ENCODE measurements at regions not wholly inside any gene's neighbourhood (a gene's known extent, or its start where the extent isn't known, plus 50 kb on each side); places are given as distances from the start of the nearest gene placed in this dataset.
"Not testable (repeated sequence)": the region's sequence is repeated elsewhere in the genome, so short reads cannot be mapped to it uniquely, and the experiment has no call there.

DNA sequence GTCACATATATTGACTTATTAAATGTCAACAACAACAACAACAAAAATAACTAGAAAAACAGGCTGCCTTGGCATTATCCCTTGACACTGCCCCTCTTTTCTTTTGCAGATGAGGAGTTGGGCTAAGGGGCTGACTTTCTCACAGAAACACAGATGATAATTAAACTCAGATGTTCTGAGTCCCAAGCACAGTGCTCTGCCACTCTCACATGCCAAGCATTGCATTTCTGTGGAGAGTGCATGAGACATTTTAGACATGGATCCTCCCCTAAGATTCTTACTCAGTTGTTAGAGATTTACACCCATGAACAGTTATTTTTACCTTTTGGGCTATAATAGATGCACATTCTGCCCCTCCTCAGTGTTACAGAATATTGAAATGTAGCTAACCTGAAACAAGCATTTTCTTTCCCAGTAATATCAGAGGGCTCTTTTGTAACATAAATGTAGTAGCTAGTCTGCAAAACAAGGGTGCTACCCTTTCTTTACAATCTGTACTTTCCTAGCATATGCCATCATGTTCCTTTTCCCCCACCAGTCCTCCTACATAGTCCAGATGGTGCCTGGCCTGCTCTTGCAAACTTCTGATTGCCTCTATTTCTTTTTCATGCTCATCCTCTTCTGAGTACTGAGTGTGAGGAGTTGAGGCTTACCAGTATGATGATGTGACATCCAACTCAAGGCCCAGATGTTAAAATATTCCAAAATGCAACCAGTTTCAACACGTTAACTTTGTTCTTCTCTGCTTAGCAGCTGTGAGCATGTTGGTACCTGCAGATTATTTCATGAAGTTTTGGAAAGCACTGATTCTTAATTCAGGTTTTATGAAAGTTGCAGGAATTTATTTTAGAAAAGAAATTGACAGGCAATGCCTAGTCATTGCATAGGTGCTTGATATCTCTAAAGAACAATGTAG lies 125.0 kb upstream of the ATP2B1 start:
- DNase-seq: no peak

DNA sequence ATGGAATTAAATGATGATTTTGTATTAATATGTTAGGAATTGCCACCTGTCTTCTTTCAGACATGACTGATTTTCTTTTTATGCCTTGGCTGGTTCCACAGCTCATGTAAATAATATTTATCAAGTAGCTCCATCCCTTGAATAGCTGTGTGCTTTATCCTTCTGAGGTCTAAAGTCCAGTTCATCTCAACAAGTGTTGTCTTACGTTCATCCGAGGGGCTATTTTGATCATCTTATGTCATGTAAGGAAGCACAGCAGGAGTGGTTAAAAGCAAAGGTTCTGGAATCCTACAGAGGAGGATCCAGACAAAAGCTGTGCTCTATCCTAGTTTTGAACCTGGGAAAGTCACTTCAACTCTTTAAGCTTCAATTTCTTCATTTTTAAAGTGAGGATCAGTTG lies 123.7 kb upstream of the ATP2B1 start:
- DNase-seq: no peak

DNA sequence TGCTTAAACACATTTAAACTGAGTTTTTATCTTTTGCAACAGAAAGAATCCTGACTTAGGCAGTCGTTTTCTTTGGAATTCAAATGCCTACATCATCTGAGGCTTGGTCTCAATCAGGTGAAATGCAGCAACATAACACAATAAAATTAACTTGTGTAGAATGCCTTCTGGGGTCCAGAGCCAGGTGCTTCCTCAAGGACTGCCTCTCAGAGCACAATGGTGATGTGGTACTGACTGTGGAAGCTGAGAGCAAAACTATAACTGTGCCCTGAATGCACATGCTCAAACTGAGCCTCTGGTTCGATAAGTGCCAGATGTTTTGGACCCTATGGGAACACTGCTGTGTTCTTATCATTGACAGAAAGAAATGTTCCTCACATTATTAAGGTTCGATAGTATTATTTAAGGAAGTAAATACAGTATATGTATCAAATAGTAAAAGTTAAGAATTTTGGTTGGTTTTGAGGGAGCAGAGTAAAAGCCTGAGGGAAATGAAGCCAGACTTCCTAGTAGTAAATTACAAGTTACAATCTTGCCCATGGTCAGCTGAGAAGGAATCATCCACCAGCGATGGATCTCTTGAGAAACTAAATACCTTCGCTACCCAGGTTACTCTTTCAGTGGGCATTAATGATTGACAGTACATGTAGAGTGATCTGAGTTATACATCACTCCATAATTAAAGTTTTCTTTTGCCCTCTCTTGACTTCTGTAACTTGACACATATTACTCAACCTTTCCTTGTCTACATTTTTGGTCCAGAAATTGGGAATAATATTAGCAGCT lies 122.9 kb upstream of the ATP2B1 start:
- no peak for DNase-seq

DNA sequence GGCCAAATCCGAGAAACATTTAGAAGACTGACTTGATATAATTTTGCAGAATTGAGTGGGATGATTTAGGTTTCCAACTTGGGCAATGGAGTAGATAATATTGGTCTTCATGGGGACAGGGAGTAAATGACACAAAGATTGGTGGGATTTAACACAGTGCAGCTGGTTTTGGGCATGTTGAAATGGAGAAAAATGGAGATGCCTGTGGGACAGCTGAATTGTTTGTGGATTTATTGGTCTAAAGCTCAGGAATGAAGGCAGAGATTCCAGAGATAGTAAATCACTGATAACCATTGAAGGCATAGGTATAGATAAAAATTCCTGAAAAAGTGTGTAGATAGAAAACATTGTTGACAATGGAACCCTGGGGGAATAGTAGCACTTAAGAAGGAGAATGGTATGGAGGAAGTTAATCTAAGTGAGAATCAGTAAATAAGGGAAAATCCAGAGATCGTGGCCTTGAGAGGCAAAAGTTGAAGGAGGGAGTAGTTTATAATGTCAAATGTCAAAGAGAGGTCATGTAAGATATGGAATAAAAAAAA lies 120.9 kb upstream of the ATP2B1 start:
- no peak for DNase-seq

DNA sequence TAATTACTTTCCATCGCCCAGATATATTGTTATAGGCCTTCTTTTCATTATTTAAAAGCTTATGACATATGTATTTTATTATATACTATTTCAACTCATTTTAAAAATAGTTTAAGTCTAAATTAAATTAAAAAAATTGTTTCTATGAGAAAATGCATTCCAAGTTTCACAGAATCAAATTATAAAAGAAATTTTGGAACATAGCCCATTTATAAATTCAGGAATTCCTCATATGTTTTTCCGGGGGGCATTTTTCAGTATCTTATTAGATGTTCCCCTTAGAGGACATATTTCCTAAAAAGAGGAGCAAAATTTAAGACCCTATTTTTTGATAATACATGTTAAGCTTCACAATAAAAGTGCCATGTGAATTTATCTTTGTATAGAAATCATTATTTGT lies 119.9 kb upstream of the ATP2B1 start:
- no peak for DNase-seq

DNA sequence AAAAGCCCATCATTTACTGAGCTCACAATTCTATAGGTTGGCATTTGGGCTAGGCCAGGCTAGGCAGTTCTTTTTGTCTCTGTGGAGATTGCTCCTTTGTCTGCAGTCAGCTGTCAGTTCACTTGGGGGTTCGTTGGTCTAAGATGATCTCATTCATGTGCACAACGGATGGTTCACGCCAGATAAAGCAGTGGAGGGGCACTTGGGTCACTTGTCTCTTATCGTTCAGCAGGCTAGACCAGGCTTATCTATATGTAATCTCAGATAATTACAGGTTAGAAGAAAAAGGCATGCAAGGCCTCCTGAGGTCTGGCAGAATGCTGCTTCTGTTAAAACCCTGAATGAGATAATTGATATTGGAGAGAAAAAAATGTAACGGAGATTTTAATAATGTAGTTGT lies 119.0 kb upstream of the ATP2B1 start:
- no peak for DNase-seq

DNA sequence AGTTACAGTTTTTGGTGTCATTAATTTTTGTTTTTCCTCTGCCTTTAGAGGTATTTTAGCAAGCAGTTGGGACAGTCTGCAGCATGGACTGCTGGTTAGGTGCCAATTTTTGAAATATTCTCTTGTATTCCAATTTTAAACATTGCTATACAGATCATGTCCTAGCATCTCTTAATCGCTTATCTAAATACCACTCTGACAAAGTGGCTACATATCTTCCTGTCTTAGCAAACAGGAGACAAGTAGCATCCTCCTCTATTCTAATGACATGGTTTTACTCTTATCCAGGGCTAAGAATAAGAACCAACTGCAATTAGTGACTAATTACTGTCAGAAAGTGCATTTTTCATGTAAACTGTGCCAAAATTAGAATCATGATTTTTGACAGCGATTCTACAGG lies 117.8 kb upstream of the ATP2B1 start:
- no peak for DNase-seq

DNA sequence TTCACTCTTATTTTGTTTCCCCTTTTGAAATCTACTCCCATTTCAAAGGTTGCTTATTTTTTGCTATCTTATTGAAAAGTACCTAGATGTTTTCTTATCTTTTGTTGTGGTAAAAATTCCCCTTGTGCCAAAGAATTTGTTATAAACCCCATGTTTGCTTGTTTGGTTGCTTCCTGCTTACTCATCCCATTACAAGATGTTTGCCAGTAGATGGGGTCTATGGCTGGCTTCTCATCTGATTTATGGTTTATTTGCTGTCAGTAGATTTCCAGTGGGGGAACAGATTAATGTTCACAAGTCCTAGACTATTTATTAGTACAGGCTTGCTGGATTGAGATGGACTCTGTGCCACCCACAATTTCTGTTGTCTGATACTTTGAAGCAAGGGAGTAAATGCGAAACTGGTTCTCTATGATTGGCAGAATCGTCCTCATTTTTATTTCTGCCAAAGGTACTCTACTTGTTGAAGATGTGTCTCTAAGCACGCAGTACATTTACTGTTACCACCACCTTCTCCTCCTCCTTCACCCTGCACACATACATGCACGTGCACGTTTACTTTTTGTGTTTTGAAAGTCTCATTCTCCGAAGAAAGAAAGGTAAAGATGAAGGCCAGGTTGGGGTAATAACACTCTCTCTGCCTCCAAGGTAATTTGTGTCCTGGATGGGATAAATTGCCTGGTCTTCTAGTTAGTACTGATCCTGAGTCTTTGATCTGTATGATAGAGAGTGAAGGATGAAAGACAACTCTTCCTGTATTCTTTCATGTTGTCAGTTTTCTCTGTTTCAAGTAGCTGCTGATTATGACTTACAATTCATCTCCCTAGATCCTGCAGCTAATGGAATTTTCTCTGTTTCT lies 117.2 kb upstream of the ATP2B1 start:
- DNase-seq: peak; percentile 27

DNA sequence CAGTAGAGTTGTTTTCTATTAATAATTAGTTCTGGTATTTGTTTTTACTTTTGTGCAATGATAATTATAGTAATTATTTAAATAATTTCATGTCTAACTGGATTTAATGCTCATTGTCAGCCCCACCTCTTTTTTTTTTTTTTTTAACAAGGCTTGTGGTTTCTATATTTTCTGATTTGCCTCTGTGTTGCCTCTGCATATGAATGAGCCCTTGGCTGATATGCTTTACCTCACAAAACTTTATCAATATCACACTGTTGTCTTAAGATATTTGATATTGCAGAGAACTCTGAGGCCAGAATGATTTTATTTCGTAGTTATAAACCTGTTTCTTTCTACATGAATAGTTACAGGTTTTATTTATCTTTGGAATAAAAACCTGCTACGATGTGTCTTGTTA lies 116.2 kb upstream of the ATP2B1 start:
- no peak for DNase-seq

DNA sequence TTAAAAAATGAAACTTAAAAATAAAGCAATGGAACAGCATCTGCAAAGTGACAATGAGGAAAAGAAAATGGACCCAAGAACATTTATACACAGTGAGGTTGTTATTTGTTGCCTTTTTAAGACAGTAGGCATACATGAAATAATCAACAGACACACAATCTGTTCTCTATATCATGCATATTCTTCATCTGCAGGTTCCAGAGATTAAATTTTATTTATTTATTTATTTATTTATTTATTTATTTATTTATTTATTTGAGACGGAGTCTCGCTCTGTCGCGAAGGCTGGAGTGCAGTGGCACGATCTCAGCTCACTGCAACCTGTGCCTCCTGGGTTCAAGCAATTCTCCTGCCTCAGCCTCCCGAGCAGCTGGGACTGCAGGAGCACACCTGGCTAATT lies 114.4 kb upstream of the ATP2B1 start:
- not testable (repeated sequence) for DNase-seq

DNA sequence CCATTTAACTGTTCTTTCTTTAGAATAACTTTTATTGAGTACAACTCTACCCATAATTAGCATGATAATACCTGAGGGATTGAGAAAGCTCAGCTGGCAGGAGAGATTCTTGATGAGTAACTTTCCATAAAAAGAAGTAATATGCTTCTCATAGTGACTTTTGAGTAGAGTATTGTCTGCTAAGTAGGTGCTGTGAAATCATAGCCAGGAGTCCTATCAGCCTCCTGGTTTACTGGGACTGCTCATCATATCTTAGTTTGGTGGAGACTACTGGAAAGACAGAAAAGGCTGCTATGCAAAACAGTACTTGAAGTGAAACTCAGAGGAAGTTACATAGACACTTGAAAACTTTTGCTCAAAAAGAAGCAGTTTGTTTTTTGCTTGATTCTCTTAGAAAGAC lies 113.3 kb upstream of the ATP2B1 start:
- no peak for DNase-seq

DNA sequence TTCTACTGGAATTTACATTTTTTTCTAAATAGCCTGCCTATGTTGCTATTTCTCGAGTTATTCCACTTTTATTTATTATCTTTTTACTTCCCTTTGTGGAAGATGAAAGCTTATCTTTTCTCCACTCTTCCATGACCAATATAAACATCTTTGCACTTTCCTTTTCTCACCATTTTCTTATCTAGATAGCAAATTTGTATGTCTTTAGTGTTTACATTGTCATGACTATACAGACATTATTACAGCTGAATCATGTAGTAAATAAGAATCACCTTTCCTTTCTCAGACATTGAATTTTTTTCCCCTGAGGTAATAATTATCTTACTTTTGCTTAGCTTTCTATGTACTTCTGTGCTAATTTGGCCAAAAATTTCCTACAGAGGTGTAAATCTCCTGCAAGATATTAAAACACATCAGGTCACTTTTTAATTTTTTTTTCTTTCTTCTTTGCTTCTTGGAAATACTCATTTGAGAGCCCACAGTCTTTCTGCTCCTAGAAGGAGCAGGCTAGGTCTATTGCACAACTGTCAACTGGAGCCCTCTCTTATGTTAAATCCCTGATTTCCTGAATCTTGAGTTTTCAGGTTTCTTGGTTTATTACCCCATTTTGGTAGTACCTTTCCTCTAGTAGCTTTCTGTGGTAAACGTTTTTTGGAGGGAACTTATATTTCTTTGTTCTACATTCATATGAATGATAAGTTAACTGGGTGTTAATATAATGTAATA lies 109.0 kb upstream of the ATP2B1 start:
- DNase-seq: no peak

DNA sequence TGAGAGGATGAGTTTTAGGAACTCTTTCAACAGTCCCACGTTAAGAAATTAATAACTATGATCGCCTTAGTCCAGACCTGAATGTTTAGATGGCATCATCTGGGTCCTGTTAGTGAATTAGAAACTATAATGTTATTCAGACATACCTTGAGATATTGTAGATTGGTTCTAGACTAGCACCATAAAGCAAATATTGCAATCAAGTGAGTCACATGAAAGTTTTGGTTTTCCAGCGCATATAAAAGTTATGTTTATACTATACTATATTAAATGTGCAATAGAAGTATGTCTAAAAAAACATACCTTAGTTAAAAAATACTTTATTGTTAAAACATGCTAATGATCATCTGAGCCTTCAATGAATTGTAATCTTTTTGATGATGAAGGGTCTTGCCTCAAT lies 106.6 kb upstream of the ATP2B1 start:
- DNase-seq: no peak

DNA sequence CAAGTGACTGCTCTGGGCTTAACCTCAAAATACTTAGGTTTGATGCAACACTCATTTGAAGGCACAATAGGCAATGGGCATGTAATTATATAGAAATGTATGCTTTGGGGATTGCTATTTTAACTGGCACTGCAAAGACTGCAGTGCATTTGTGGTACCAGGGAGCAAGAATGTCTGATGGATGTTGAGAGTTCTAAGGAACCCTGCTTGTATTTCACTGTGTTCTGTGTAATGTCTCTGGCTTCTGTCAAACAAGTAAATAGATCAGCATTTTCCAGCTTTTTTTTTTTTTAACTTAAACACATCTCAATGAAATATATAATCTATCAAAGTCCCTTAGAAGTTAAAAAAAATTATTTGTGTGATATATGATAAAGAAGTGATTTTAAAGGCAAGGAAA lies 94.8 kb upstream of the ATP2B1 start:
- no peak for DNase-seq

DNA sequence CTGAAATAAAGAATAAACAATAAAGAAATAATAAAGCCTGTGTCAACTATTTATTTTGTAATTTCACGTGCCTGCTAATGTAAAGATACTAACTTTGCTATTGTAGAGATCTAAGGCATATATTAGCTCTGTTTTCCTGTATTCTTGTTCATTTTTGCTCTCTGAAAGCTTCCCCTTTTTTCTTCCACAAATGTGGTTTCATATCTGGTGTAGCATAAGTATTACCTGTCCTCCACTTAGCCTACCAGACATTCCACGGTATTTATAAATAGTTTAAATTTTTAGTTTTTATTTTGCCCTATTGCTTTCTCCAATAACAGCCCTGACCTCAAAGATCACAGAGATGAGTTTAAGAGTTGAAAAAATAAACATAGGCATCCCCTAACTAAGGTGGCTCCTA lies 92.6 kb upstream of the ATP2B1 start:
- DNase-seq: no peak

DNA sequence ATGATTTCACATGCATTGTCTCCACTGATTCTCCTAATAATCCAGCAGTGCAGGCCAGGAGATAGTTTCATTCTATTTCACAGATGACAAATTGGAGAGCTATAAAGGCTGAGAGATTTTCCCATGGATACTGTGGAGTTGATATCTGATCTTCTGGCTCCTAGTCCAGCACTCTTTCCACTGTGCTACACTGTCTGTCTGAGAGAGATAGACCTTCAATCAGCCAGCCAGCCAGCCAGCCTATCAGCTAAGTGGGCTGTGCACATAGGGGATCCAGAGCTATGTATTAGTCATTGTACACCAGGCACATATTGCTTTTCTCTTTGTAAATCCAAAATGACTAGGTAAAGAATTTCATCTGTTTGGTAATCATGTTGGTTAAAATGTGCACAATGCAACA lies 91.8 kb upstream of the ATP2B1 start:
- DNase-seq: no peak

DNA sequence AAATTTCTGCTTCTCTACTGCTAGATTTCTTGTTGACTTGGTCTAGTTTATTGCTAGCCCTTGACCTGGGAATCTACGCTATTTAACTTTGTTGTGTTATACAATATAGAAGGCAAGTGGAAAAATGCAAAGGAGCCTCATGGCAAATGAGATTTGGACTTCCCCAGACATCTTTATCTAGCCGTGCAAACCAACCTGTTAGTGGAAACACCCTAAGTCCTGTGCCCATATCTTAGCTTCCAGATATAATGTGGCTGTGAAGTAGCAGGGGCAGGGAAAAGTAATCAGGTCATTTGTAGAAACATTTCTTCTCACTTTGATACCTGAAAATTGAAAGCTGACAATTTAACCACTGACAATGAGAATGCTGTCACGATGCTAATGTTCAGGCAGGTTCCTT lies 90.7 kb upstream of the ATP2B1 start:
- no peak for DNase-seq

DNA sequence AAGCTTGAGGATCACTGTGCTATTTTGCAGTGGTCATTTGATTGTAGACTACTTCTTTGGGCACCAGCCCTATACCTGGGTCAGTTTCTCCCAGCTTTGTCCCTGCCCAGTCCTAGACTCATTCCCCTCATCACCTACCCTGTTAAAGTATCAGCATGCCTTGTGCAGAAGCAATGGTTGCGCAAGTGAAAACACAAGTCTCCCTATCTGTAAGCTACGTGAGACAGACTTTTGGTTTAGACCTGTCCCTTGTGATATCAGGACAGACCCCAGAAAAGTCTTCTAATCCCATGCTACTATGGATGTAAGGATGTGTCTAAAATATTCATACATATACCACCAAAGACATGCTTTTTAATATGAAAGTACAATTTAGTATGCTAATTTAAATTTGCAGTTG lies 88.8 kb upstream of the ATP2B1 start:
- DNase-seq: no peak

DNA sequence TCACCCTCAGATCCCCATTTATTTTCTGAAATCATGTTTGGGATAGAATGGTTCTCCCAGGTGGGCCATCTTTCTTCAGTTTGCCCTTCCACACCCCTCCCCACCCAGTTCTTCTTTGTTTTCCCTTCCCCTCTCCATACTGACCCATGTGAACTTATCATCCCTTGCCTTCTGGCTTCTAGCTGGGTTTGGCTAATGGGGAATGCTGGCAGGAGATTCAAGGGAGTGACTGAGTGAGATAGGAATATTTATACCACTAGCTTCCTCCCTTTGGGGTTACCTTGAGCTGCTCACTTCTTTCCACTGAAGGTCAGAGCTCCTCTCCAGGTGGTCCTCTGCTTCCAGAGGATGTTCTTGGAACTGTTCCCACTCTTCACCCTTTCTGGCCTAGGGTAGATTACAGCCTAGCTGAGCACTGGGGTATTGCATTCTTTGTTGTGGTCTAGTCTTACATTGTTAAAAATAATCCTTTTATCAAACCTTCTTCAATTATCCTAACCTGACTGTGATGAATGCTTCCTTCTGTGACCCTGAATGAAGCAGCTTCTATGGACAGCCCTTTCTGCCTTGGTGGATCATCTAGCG lies 88.3 kb upstream of the ATP2B1 start:
- no peak for DNase-seq

DNA sequence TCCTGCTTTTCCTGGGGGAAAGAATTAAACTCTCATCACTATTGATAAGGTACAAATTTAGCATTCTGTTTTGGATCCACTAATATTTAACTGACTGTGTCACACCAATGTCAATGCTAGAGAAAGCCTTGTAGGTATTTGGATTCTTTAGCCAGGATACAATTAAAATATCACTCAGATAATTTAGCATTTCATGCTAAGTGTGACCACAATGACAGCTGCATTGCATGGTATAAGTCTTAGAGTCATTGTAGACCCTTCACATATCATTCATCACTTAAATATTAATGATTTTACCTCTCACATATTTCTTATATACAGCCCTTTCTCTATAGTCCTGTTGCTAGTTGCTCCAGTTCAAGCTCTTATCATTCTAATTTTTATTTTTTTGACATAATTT lies 85.3 kb upstream of the ATP2B1 start:
- DNase-seq: no peak

DNA sequence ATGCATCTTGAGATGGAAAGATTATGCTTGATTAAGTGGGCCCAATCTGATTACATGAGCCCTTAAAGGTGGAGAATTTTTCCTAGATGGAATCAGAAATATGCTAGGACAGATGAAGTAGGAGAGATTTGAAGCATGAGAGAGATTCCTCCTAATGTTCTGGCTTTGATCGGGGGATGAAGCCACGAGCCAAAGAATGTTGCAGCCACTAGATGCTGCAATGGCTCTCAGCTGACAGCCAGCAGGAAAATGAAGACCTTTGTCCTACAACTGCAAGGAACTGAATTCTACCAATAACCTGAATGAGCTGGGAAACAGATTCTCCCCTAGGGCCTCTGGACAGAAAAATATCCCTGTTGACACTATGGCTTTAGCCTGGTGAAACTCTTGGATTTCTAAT lies 82.6 kb upstream of the ATP2B1 start:
- DNase-seq: no peak

DNA sequence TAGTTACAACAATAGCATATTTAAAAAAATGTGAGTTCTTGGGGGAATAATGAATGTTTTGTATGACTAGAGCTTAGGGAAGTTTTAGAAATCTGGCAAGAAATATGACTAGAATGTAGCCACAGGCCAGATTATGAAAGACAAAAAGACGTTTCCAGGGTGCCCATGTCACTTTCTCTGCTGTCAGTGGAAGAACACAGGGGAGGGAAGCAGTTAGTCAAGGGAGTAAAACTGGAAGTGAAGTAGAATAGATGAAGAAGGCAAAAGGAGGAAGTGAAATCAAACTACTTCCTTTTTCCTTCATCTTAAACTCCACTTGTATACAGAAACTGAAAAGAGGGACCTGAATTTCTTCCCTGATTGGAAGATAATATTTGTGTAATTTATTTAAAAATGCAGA lies 81.2 kb upstream of the ATP2B1 start:
- DNase-seq: no peak

All from activated CD4-positive, alpha-beta T cell treated with anti-CD3 and anti-CD28 coated beads, Interleukin-2, amount 50 U/mL, for 16 hours (primary cell).